Kidney (tissue), 13 donors: ENCODE measurements at regions not wholly inside any gene's neighbourhood (a gene's known extent, or its start where the extent isn't known, plus 50 kb on each side); places are given as distances from the start of the nearest gene placed in this dataset.

Experiments used
- DNase-seq, 5 donors: peaks; one replicate each; pipeline ENCODE4 v3.0.0-alpha.2; 2013 to 2020
- FAIRE-seq: peaks from 2 replicates; lab custom pipeline; 2012; peaks lifted over from hg19 to GRCh38; lab: Jason Lieb, UNC
- H3K27ac ChIP-seq, 2 donors: one replicate each; pipeline ENCODE4 v1.7.0; 2013; ENCODE audit warnings: low read depth in 2 of 2, low read length in 2 of 2, inconsistent platforms in 1 of 2
- H3K27me3 ChIP-seq: one replicate; pipeline ENCODE4 v1.7.1; 2013; ENCODE audit warnings: low read length, inconsistent platforms; ENCODE audit not compliant: control insufficient read depth, insufficient read depth
- H3K36me3 ChIP-seq, 3 donors: one replicate each; pipeline versions ENCODE4 v1.7.0 to v1.7.1; 2013; ENCODE audit warnings: low read length in 3 of 3, control low read depth in 1 of 3, inconsistent platforms in 1 of 3; ENCODE audit not compliant: insufficient read depth in 3 of 3, control insufficient read depth in 2 of 3
- H3K4me1 ChIP-seq, 3 donors: one replicate each; pipeline versions ENCODE4 v1.7.0 to v1.7.1; 2013; ENCODE audit warnings: low read length in 3 of 3, inconsistent platforms in 1 of 3, low read depth in 1 of 3; ENCODE audit not compliant: control insufficient read depth in 2 of 3, insufficient read depth in 2 of 3
- H3K4me3 ChIP-seq, 3 donors: one replicate each; pipeline versions ENCODE4 v1.7.0 to v1.8.1; 2013; ENCODE audit warnings: low read length in 3 of 3, control low read depth in 1 of 3, inconsistent platforms in 1 of 3
- H3K9ac ChIP-seq, 3 donors: one replicate each; pipeline versions ENCODE4 v1.7.0 to v1.7.1; 2013; ENCODE audit warnings: low read length in 3 of 3, control low read depth in 1 of 3, inconsistent platforms in 1 of 3
- H3K9me3 ChIP-seq, 3 donors: one replicate each; pipeline versions ENCODE4 v1.7.0 to v1.7.1; 2013; ENCODE audit warnings: low read length in 3 of 3, control low read depth in 1 of 3, inconsistent platforms in 1 of 3; ENCODE audit not compliant: control insufficient read depth in 2 of 3, insufficient read depth in 1 of 3
- CTCF ChIP-seq: IDR thresholded peaks from 3 replicates; pipeline ENCODE4 v1.5.1; 2012; ENCODE audit warnings: mild to moderate bottlenecking, moderate library complexity, borderline replicate concordance; ENCODE audit not compliant: insufficient read depth; ENCODE audit errors: extremely low read depth
- intact Hi-C: fragments of 100-400 bp; cut with DNase I; formaldehyde crosslinking; loops from one replicate; pipeline ENCODE4 v1.11.1; 2022
- donor health status: control.
- donor health status: control.
- donor health status: control.
- donor health status: control.
- donor health status: control.
- donor health status: DM: yes; HTN: yes; CAD: no.
- donor health status: Normal renal cell carcinoma (clear cell type).

GRCh38 chr4:80126435-80126834 is 53.4 kb upstream of the ANTXR2 start:
- Histone ChIP-seq H3K36me3 (no peaks in the 10 kb centered on the region), H3K27me3 (no peaks in the 10 kb centered on the region), H3K4me1 (no peaks in the 10 kb centered on the region), H3K9ac (no peak overlapping the region), H3K27ac (no peak overlapping the region), H3K9me3 (no peaks in the 10 kb centered on the region), H3K4me3 (no peak overlapping the region)
- no peak for DNase-seq
- FAIRE-seq = no peak
- TF ChIP-seq CTCF = no peak
- intact Hi-C loops = no loop called here

- FAIRE-seq = no peak
- no peak for DNase-seq
- intact Hi-C loops = no loop called here
- Histone ChIP-seq H3K9ac (no peak overlapping the region), H3K27ac (no peak overlapping the region), H3K9me3 (no peaks in the 10 kb centered on the region), H3K36me3 (no peaks in the 10 kb centered on the region), H3K4me3 (no peak overlapping the region), H3K27me3 (no peaks in the 10 kb centered on the region), H3K4me1 (no peaks in the 10 kb centered on the region)
- TF ChIP-seq CTCF = no peak
Measured at GRCh38 chr4:80125252-80126177, 52.5 kb upstream of the ANTXR2 start.

- no peak overlapping the region for H3K27ac ChIP-seq
- no peak overlapping the region for H3K4me3 ChIP-seq
- no peaks in the 10 kb centered on the region for H3K9me3 ChIP-seq
- FAIRE-seq (no peak), DNase-seq (no peak)
- intact Hi-C loops = no loop called here
- no peak overlapping the region for H3K9ac ChIP-seq
- no peaks in the 10 kb centered on the region for H3K36me3 ChIP-seq
- H3K27me3 ChIP-seq = no peaks in the 10 kb centered on the region
- H3K4me1 ChIP-seq = no peaks in the 10 kb centered on the region
- TF ChIP-seq CTCF = no peak
Measured at GRCh38 chr4:80124246-80125211, 51.5 kb upstream of the ANTXR2 start.
